Endothelial cell of umbilical vein (primary cell): ENCODE measurements at regions not wholly inside any gene's neighbourhood (a gene's known extent, or its start where the extent isn't known, plus 50 kb on each side); places are given as distances from the start of the nearest gene placed in this dataset.

Experiments
- EZH2 ChIP-seq: IDR thresholded peaks from 2 replicates; pipeline ENCODE4 v1.6.1; 2012; ENCODE audit warnings: borderline replicate concordance, low read depth, mild to moderate bottlenecking, moderate library complexity, low read length, inconsistent platforms; ENCODE audit not compliant: severe bottlenecking
- POLR2A ChIP-seq: IDR thresholded peaks from 2 replicates; pipeline ENCODE4 v1.6.1; 2012; ENCODE audit warnings: low read depth, mild to moderate bottlenecking, control low read depth, low read length
- POLR2AphosphoS5 ChIP-seq: IDR thresholded peaks from 2 replicates; pipeline ENCODE4 v1.6.1; 2012; ENCODE audit warnings: low read depth, mild to moderate bottlenecking, control low read depth, low read length, moderate library complexity; ENCODE audit not compliant: insufficient read depth
- TF ChIP-seq, protein P1 (sequence below), 2 donors: IDR thresholded peaks; 1 replicate in 1 of 2; 2 replicates in 1 of 2; pipeline ENCODE4 v1.5.1; 2011; ENCODE audit warnings: low read length in 2 of 2, mild to moderate bottlenecking in 2 of 2, moderate library complexity in 2 of 2, control low read depth in 1 of 2, inconsistent platforms in 1 of 2, low read depth in 1 of 2; ENCODE audit not compliant: insufficient read depth in 1 of 2; ENCODE audit errors: extremely low read depth in 1 of 2
- TF ChIP-seq, protein P2 (sequence below): IDR thresholded peaks from 2 replicates; pipeline ENCODE4 v1.6.1; 2011; ENCODE audit not compliant: insufficient read depth, insufficient read length

- TF ChIP-seq, protein P1, sequence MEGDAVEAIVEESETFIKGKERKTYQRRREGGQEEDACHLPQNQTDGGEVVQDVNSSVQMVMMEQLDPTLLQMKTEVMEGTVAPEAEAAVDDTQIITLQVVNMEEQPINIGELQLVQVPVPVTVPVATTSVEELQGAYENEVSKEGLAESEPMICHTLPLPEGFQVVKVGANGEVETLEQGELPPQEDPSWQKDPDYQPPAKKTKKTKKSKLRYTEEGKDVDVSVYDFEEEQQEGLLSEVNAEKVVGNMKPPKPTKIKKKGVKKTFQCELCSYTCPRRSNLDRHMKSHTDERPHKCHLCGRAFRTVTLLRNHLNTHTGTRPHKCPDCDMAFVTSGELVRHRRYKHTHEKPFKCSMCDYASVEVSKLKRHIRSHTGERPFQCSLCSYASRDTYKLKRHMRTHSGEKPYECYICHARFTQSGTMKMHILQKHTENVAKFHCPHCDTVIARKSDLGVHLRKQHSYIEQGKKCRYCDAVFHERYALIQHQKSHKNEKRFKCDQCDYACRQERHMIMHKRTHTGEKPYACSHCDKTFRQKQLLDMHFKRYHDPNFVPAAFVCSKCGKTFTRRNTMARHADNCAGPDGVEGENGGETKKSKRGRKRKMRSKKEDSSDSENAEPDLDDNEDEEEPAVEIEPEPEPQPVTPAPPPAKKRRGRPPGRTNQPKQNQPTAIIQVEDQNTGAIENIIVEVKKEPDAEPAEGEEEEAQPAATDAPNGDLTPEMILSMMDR (IDR thresholded peaks at IDR 0.05; ENCODE audit: extremely low read depth in 1 of 2, insufficient read depth in 1 of 2, low read depth in 1 of 2, low read length in 2 of 2) = no peak
- TF ChIP-seq POLR2AphosphoS5 = no peak
- no peak for TF ChIP-seq POLR2A
- TF ChIP-seq, protein P2, sequence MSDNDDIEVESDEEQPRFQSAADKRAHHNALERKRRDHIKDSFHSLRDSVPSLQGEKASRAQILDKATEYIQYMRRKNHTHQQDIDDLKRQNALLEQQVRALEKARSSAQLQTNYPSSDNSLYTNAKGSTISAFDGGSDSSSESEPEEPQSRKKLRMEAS = no peak
- no peak for TF ChIP-seq EZH2
Observed at GRCh38 chr1:113247355-113247754, 143.0 kb upstream of the MAGI3 start.
